Dedifferentiated amniotic fluid mesenchymal stem cell (primary cell): ENCODE measurements at regions not wholly inside any gene's neighbourhood (a gene's known extent, or its start where the extent isn't known, plus 50 kb on each side); places are given as distances from the start of the nearest gene placed in this dataset.

ENCODE experiments used
- DNase-seq: peaks from one replicate; pipeline ENCODE4 v3.0.0-alpha.2; 2016; ENCODE audit errors: extremely low spot score

DNA sequence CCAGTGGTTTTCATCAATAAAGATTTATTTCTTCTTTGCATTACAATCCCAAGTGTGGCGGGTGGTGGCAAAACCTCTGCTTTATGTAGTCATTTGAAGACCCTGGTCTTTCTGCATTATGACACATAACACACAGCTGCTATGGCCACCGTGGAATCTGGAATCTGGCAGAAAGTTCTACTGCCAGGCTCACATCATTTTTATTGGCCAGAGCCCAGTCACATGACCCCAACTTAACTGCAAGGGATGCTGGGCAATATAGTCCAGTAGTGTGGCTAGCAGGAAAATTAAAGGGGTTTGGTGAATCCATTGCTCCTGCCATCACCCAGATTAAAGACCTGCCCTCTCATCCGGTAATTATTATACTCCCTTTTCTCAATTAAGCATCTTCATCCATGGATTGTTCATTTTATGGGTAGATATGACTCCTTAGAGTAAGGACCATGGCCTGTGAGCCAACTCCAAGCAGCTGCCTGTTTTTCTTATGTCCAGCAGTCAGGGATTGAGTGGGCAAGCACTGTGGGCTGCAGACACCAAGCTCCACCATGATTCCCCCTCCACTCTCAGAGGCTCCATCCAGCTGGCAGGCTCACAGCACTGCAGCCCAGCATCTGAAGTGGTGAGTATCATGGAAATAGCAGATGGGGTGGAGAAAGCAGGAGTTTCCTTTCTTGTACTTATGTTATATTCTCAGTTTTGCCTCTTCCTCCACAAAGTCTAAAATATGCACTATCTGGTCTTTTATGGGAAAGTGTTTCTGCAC, 1030.7 kb downstream of the AACS start:
- DNase-seq = no peak

DNA sequence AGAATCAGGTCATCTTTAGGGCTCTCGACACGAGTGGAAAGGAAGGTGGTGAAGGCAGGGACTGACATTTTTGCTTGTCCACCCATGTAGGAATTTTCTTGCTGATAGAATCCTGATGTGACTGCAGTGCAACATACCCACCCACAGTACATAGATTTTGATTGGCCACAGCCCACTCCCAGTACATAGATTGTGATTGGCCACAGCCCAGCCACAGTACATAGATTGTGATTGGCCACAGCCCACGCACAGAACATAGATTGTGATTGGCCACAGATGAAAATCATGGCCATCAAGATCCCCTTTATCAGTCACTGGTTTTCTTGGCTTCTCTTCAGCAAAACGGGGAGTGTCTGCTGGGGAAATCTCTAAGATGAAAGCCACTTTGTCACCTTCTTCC, 1041.5 kb downstream of the AACS start:
- no peak for DNase-seq

DNA sequence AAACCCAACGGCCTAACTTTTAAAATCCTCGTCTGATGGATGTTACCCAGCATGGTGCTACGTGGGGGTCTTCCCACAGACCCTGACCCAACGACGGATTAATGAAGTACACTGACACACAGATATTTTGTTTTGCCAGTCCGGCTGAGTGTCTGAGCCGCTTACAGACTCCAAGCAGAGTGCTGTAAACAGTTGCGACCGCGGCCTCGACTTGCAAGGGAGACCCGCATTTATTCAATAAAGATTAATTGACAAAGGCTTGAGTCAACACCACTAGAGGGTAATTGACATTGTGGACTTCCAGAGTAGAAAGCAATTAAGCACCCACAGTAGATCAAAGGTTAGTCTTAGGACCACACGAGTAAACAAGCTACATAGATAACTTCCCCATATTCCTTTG, 1042.4 kb downstream of the AACS start:
- no peak for DNase-seq

DNA sequence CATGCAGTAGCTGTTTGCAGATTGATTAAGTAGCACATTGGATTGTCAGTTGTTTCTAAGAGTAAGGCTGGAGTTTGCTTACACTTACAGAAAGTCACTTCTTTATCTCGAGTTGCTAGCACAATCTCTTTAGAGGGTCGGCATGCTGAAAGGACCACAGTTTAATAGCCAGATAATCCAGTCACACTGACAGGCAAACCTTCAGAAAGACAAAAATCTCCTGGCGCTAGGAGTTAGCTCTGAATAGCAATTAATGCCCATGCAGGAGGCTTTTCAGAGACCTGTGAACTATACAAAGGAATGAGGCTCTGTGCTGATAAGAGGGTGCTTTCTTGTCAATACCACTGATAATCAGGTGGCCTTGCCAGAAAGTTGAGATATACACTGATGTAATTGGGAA, 1043.0 kb downstream of the AACS start:
- no peak for DNase-seq

GRCh38 chr12:126112141-126112540, 1046.9 kb downstream of the AACS start:
- DNase-seq = no peak

- no peak for DNase-seq
Observed at GRCh38 chr12:126112849-126113248, 1047.6 kb downstream of the AACS start.

DNA sequence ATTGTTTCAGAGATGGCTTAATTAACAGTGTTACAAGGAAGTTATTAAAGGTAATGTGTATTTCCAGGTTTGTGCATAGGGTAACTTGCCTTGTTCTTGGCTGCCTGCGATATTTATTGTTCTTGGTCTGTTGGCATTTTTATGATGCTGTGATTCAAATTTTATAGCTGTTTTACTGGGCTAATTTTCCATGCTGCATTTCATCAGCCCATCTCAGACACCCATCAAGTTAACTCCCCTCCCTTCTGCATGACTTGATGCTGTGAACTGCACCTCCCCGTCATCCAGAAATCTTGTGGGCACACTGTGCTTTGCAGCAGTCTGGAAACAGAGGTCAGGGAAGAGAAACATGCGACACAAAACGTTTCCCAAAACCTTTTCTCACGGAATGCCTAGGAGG, 1049.2 kb downstream of the AACS start:
- DNase-seq = no peak

- no peak for DNase-seq
Observed at GRCh38 chr12:126117502-126117901, 1052.3 kb downstream of the AACS start.

GRCh38 chr12:126139355-126139754, 1074.1 kb downstream of the AACS start:
- DNase-seq = no peak

- no peak for DNase-seq
Observed at GRCh38 chr12:126144603-126145002, 1079.4 kb downstream of the AACS start.

GRCh38 chr12:126147321-126147720, 1082.1 kb downstream of the AACS start:
- no peak for DNase-seq

DNA sequence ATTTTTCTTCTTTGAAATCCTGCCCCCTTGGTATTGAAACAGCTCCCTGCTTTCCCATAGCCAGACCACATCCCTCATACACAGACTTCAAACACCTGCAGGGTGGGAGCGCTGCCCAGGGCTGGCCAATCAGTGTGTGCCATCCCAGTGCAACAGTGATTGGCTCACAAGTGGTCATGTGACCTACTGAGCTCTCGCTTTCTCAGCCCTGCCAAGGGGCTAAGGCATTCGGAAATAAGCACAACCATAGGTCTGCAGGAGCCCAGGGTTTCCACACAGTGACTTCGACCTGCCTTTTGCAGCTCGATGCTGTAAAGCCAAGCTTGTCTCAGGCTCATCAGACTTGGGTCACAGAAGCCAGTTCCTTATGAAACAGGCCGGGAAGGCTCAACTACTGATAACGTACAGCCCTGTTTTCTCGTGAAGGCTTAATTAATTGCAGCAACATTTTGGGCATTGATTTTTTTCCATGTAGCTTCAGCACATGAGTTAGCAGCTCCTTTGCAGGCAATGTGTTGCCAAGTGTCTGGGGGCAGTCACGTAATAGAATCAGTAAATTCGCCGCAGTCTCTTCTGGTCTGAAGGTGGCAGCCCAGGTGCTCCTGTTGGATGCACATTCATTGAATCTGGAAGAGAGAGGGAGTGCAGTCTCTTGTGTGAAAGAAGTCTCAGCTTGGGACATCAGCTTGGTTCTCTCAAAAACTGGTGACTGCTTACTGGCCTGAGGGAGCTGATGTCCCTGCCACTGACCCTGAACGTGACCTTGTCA, 1091.8 kb downstream of the AACS start:
- no peak for DNase-seq

- DNase-seq = no peak
Observed at GRCh38 chr12:126157575-126157966, 1092.3 kb downstream of the AACS start.

GRCh38 chr12:126159139-126159538, 1093.9 kb downstream of the AACS start:
- no peak for DNase-seq

- DNase-seq = no peak
Observed at GRCh38 chr12:126160912-126161311, 1095.7 kb downstream of the AACS start.

DNA sequence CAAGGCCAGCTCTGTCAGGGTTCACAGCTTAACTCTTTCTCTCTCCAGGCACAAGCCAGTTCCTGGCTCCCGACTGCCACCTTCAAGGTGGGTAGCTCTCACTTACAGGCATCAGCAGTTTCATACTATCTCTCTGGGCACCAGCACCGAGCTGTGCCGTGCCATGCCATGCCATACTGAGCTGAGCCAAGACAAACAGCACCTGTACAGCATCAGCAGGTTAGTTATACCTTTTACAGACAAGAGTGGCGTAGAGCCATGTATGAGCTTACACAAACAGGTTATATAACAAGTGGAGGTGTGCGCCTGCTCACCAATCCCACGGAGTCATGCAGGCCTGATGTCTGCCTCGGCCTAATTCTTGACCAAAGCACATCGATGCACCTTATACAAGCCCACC, 1098.7 kb downstream of the AACS start:
- no peak for DNase-seq

DNA sequence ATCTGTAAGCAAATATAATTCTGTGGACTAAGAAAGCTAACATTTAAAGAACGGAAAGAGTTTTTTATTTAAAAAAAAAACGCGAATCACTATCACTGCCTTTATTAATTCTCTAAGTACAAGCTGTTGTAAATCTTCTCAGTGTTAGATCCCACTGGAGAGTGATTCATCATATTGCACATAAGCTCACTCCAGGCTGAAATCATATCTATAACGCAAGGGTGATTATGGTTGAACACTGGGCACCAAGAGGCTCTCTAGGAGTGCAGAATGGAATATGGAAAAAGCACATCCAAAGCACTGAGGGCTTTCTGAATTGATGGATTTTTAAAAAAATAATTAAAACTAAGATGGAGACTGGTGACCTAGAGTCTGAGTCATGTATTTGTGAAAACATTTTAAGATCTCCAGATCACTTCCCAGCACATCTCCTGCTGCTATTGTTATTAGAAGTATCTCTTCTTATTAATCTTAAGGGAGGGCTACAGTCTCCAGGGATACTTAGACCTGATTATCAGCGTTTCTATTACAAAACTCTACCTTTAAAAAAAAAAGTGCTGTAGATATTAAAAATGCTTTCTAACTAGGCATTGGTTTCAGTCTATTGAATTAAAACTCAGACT, 1106.8 kb downstream of the AACS start:
- DNase-seq = no peak

DNA sequence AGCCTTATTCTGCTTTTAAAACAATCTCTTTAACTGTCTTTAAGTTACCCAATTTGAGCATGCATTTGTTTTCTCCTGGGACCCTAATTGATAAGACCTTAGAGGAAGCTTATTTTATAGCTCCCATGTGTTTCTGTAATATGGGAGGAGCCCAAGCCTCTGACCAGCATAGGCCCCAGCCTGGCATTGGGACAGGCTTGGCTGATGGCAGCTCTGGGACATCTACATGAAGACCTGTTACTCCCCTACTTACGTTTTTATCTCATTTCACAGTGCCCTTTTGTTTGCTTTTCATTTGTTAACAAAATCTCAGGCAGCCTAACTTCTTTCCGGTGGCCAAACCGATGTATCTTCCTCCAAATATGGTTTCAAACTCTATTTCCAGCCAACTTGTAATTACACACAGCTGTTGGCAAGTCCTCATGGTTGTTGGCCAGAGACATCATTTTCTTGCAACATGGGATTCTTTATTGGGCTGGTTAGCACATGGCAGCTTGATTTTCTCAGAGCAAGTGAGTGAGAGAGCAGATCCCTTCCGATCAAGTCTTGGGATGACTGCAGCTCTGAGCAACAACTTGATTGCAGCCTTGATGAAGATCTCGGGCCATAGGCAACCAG, 1117.5 kb downstream of the AACS start:
- DNase-seq = no peak

DNA sequence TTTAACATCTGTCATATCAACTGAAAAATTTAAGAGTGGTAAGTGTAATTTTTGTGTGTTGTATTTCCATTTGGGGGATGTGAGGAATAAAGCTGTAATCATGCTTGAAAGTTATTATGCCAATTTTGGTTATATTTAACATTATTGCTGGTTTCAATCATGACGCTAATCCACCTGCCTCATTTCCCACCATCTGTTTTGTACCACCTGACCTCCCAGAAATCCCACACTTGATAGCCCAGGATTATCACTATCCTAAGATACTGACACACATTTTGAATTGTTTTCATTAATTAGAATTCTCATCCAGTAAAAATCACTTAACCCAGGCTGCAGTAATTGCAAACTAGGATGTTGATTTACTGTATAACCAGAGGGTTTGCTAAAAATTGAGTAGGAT, 1119.8 kb downstream of the AACS start:
- DNase-seq = no peak

GRCh38 chr12:126189856-126190255, 1124.6 kb downstream of the AACS start:
- DNase-seq = no peak

DNA sequence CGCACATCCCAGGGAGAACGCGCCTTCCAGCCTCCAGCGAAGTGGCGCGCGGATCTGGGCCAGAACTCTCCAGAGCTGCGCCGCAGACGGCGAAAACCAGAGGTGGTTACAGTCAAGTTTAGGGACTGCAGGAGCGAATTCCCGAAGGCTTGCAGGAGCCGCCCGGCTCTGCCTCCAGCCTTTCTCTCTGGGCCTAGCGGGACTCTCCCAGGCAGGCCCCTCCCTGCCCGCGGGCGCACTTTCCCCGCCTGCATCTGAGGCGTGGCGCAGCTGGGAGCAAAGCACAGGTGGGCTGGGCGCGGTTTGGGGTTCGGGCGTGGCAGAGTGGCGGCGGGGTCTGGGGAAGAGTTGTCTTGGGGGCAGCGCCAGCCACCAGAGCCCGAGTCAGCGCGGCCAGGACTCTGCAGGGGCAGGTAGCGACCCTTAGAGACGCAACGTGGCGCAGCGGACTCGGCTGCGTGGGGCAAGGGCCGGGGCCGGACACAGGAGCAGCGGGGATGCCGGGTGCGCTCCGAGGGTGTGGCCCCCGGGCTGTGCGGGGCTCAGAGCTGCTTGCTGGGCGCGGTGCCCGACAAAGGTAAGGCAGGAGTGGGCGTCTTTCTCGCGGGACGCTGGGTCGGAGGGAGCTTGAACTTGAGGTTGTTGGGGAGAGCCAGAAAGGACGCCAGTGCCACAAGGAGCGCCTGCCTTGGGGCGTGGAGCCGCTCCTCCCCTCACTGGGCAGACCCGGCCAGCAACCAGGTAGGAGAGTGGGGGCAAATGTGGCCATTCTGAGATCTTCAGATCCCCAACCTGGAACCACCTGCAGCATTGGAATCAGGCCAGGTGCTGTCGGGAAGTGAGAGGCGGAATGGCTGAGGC, 1126.0 kb downstream of the AACS start:
- no peak for DNase-seq

DNA sequence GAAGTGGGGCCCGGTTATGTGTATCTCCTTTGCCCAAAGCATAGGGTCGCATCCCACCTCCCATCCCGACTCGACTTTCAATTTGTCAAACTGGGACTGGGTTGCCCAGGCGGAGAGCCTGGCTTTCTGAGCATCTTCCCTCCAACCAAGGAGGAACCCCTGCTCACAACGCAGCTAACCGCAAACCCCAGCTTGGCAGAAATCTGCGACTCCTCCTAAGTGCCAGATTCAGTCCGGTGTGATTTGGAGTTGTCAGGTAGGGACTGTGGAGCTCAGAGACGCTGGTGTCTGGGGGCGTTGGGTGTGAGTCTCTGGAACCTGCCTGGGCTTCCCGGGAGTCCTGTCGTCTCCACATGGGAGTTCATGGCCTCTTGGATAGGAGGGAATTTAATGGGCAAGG, 1126.7 kb downstream of the AACS start:
- DNase-seq = no peak
